ENCODE measurements at regions not wholly inside any gene's neighbourhood (a gene's known extent, or its start where the extent isn't known, plus 50 kb on each side); places are given as distances from the start of the nearest gene placed in this dataset.

- DNase-seq (ENCODE audit: low read depth in 2 of 2) = no peak
These were observed 2382.2 kb downstream of the TP53TG3F start for GRCh38 chr16:35841632-35842031.

- DNase-seq (ENCODE audit: low read depth in 2 of 2) = no peak
These were observed 2402.8 kb downstream of the TP53TG3F start for GRCh38 chr16:35862242-35862641.

GRCh38 chr16:35868630-35869029, 2409.2 kb downstream of the TP53TG3F start:
- no peak for DNase-seq (ENCODE audit: low read depth in 2 of 2)

GRCh38 chr16:35873472-35873871, 2414.1 kb downstream of the TP53TG3F start:
- no peak for DNase-seq (ENCODE audit: low read depth in 2 of 2)

- no peak for DNase-seq (ENCODE audit: low read depth in 2 of 2)
These were observed 2422.2 kb downstream of the TP53TG3F start for GRCh38 chr16:35881654-35882053.

GRCh38 chr16:35906440-35906839, 2447.0 kb downstream of the TP53TG3F start:
- DNase-seq (ENCODE audit: low read depth in 2 of 2) = no peak

- no peak for DNase-seq (ENCODE audit: low read depth in 2 of 2)
These were observed 2448.7 kb downstream of the TP53TG3F start for GRCh38 chr16:35908152-35908551.

GRCh38 chr16:35908942-35909341, 2449.5 kb downstream of the TP53TG3F start:
- DNase-seq (ENCODE audit: low read depth in 2 of 2) = peak in 1 of 2 donors; percentile 5

GRCh38 chr16:35909351-35909954, 2450.0 kb downstream of the TP53TG3F start:
- no peak for DNase-seq (ENCODE audit: low read depth in 2 of 2)

GRCh38 chr16:35910409-35910808, 2451.0 kb downstream of the TP53TG3F start:
- DNase-seq (ENCODE audit: low read depth in 2 of 2) = no peak

- no peak for DNase-seq (ENCODE audit: low read depth in 2 of 2)
These were observed 2452.5 kb downstream of the TP53TG3F start for GRCh38 chr16:35911899-35912298.

GRCh38 chr16:35931722-35932121, 2472.3 kb downstream of the TP53TG3F start:
- no peak for DNase-seq (ENCODE audit: low read depth in 2 of 2)
